Chondrocyte (in vitro differentiated cells): ENCODE measurements at regions not wholly inside any gene's neighbourhood (a gene's known extent, or its start where the extent isn't known, plus 50 kb on each side); places are given as distances from the start of the nearest gene placed in this dataset.
"Not testable (repeated sequence)": the region's sequence is repeated elsewhere in the genome, so short reads cannot be mapped to it uniquely, and the experiment has no call there.

Experiments
- DNase-seq: peaks from one replicate; pipeline ENCODE4 v3.0.0; 2021; ENCODE audit warnings: mixed read lengths, low spot score
- H3K27ac Mint-ChIP-seq: one replicate; pipeline ENCODE4 v1.8.0; 2021; ENCODE audit warnings: mild to moderate bottlenecking, moderate library complexity, mixed read lengths; ENCODE audit not compliant: unreplicated experiment
- H3K27me3 Mint-ChIP-seq: 2 replicates; pipeline ENCODE4 v1.8.0; 2021; ENCODE audit warnings: low read depth, mixed read lengths
- H3K36me3 Mint-ChIP-seq: 2 replicates; pipeline ENCODE4 v1.8.0; 2021; ENCODE audit warnings: low read depth, mixed read lengths
- H3K4me1 Mint-ChIP-seq: 2 replicates; pipeline ENCODE4 v1.8.0; 2021; ENCODE audit warnings: low read depth, mild to moderate bottlenecking, mixed read lengths
- H3K4me3 Mint-ChIP-seq: one replicate; pipeline ENCODE4 v1.8.0; 2021; ENCODE audit warnings: mild to moderate bottlenecking, moderate library complexity, mixed read lengths; ENCODE audit not compliant: unreplicated experiment
- H3K9me3 Mint-ChIP-seq: 2 replicates; pipeline ENCODE4 v1.8.0; 2021; ENCODE audit warnings: low read depth, mixed read lengths
- CTCF ChIP-seq: fragments of 200-600 bp; sonication (generic); IDR thresholded peaks from 2 replicates; pipeline ENCODE4 v1.5.0; 2021; ENCODE audit warnings: antibody characterized with exemption, mild to moderate bottlenecking, moderate library complexity

GRCh38 chr5:79924936-79925893 is 65.8 kb downstream of the MTX3 start:
- Mint-ChIP-seq H3K9me3 (peaks cover 11% of the 10 kb centered on the region), H3K36me3 (no peaks in the 10 kb centered on the region), H3K4me3 (no peak overlapping the region), H3K27me3 (peaks cover 46% of the 10 kb centered on the region), H3K4me1 (no peaks in the 10 kb centered on the region), H3K27ac (no peak overlapping the region)
- TF ChIP-seq CTCF = peak; percentile 30
- DNase-seq = no peak

GRCh38 chr5:79923431-79923830 is 67.6 kb downstream of the MTX3 start:
- DNase-seq = no peak
- peaks cover 17% of the 10 kb centered on the region for H3K9me3 Mint-ChIP-seq
- no peaks in the 10 kb centered on the region for H3K4me1 Mint-ChIP-seq
- no peak overlapping the region for H3K4me3 Mint-ChIP-seq
- H3K27ac Mint-ChIP-seq = no peak overlapping the region
- peaks cover 43% of the 10 kb centered on the region for H3K27me3 Mint-ChIP-seq
- no peaks in the 10 kb centered on the region for H3K36me3 Mint-ChIP-seq
- TF ChIP-seq CTCF = no peak

- Mint-ChIP-seq H3K27ac (no peak overlapping the region), H3K27me3 (peaks cover 43% of the 10 kb centered on the region), H3K9me3 (peaks cover 24% of the 10 kb centered on the region), H3K4me1 (no peaks in the 10 kb centered on the region), H3K36me3 (peaks cover under 1% of the 10 kb centered on the region), H3K4me3 (no peak overlapping the region)
- TF ChIP-seq CTCF = no peak
- DNase-seq = no peak
Measured at GRCh38 chr5:79922626-79923025, 68.4 kb downstream of the MTX3 start.

GRCh38 chr5:79907452-79907851 is 83.6 kb downstream of the MTX3 start:
- H3K4me3 Mint-ChIP-seq, H3K4me1 Mint-ChIP-seq, H3K27ac Mint-ChIP-seq, H3K27me3 Mint-ChIP-seq, DNase-seq, H3K36me3 Mint-ChIP-seq: not testable (repeated sequence)
- peaks cover 11% of the 10 kb centered on the region for H3K9me3 Mint-ChIP-seq

GRCh38 chr5:79902571-79902970 is 88.5 kb downstream of the MTX3 start:
- not testable (repeated sequence) for H3K9me3 Mint-ChIP-seq, H3K4me3 Mint-ChIP-seq, H3K4me1 Mint-ChIP-seq, H3K36me3 Mint-ChIP-seq, DNase-seq, H3K27ac Mint-ChIP-seq
- peaks cover 12% of the 10 kb centered on the region for H3K27me3 Mint-ChIP-seq

GRCh38 chr5:79901631-79902030 is 89.4 kb downstream of the MTX3 start:
- no peak overlapping the region for H3K27ac Mint-ChIP-seq
- TF ChIP-seq CTCF = no peak
- no peaks in the 10 kb centered on the region for H3K4me1 Mint-ChIP-seq
- H3K9me3 Mint-ChIP-seq = peaks cover 3% of the 10 kb centered on the region
- peaks cover 16% of the 10 kb centered on the region for H3K27me3 Mint-ChIP-seq
- DNase-seq = no peak
- no peak overlapping the region for H3K4me3 Mint-ChIP-seq
- H3K36me3 Mint-ChIP-seq = peaks cover 1% of the 10 kb centered on the region
